CD8-positive, alpha-beta memory T cell (primary cell): ENCODE measurements at regions not wholly inside any gene's neighbourhood (a gene's known extent, or its start where the extent isn't known, plus 50 kb on each side); places are given as distances from the start of the nearest gene placed in this dataset.

Experiments
- CTCF ChIA-PET: fragments of 350-600 bp; sonication (Branson Sonifier 250); formaldehyde crosslinking; loops from one replicate; lab custom pipeline; 2021; ENCODE audit warnings: antibody characterized with exemption; lab: Charles Lee
- POLR2A ChIA-PET: fragments of 350-600 bp; sonication (Branson Sonifier 250); formaldehyde crosslinking; loops from one replicate; lab custom pipeline; 2021; ENCODE audit warnings: antibody characterized with exemption; lab: Charles Lee
- DNase-seq, 5 donors: peaks; one replicate each; pipeline versions ENCODE4 v3.0.0 to v3.0.0-alpha.2; 2020 to 2022; ENCODE audit warnings: mixed read lengths in 1 of 5
- H3K27ac ChIP-seq: one replicate; pipeline ENCODE4 v1.7.0; 2013; ENCODE audit warnings: low read depth, mild to moderate bottlenecking, low read length, moderate library complexity
- H3K27me3 ChIP-seq: 2 replicates; pipeline ENCODE4 v1.7.0; 2013; ENCODE audit warnings: low read length, mild to moderate bottlenecking; ENCODE audit not compliant: insufficient read depth, poor library complexity, severe bottlenecking
- H3K36me3 ChIP-seq: 2 replicates; pipeline ENCODE4 v1.7.0; 2013; ENCODE audit warnings: mild to moderate bottlenecking, low read length, moderate library complexity; ENCODE audit not compliant: insufficient read depth
- H3K4me1 ChIP-seq: 2 replicates; pipeline ENCODE4 v1.7.0; 2013; ENCODE audit warnings: mild to moderate bottlenecking, low read length, moderate library complexity; ENCODE audit not compliant: insufficient read depth
- H3K4me3 ChIP-seq: 2 replicates; pipeline ENCODE4 v1.7.0; 2013; ENCODE audit warnings: mild to moderate bottlenecking, low read length
- H3K9me3 ChIP-seq: 2 replicates; pipeline ENCODE4 v1.7.0; 2013; ENCODE audit warnings: mild to moderate bottlenecking, low read length
- H3K27ac Mint-ChIP-seq, 8 donors: one replicate each; pipeline ENCODE4 v1.8.0; 2020 to 2021; ENCODE audit warnings: mixed read lengths in 8 of 8, mild to moderate bottlenecking in 6 of 8, inconsistent platforms in 3 of 8, moderate library complexity in 3 of 8
- H3K27me3 Mint-ChIP-seq, 2 donors: one replicate each; pipeline ENCODE4 v1.8.0; 2020 to 2021; ENCODE audit warnings: mixed read lengths in 2 of 2, mild to moderate bottlenecking in 1 of 2, moderate library complexity in 1 of 2
- H3K36me3 Mint-ChIP-seq, 3 donors: one replicate each; pipeline ENCODE4 v1.8.0; 2020 to 2021; ENCODE audit warnings: mixed read lengths in 3 of 3, inconsistent platforms in 1 of 3, mild to moderate bottlenecking in 1 of 3
- H3K4me1 Mint-ChIP-seq, 3 donors: one replicate each; pipeline ENCODE4 v1.8.0; 2020 to 2021; ENCODE audit warnings: mixed read lengths in 3 of 3, inconsistent platforms in 1 of 3, mild to moderate bottlenecking in 1 of 3
- H3K4me3 Mint-ChIP-seq, 7 donors: one replicate each; pipeline ENCODE4 v1.8.0; 2020 to 2021; ENCODE audit warnings: mixed read lengths in 7 of 7, mild to moderate bottlenecking in 6 of 7, moderate library complexity in 4 of 7, inconsistent platforms in 2 of 7
- H3K9me3 Mint-ChIP-seq, 5 donors: one replicate each; pipeline ENCODE4 v1.8.0; 2020 to 2022; ENCODE audit warnings: mixed read lengths in 5 of 5, mild to moderate bottlenecking in 3 of 5, moderate library complexity in 2 of 5, inconsistent platforms in 1 of 5

- ChIA-PET CTCF (no interaction called here), POLR2A (no interaction called here)
- Histone ChIP-seq H3K4me3 (no peak overlapping the region), H3K4me1 (no peaks in the 10 kb centered on the region), H3K27ac (no peak overlapping the region), H3K9me3 (no peaks in the 10 kb centered on the region), H3K36me3 (no peaks in the 10 kb centered on the region), H3K27me3 (no peaks in the 10 kb centered on the region)
- Mint-ChIP-seq H3K36me3 (no peaks in the 10 kb centered on the region), H3K4me3 (no peak overlapping the region), H3K27ac (no peak overlapping the region), H3K27me3 (peaks cover 0 to 3% of the 10 kb centered on the region in 2 donors), H3K9me3 (no peaks in the 10 kb centered on the region), H3K4me1 (peaks cover 6 to 12% (median 8%) of the 10 kb centered on the region in 3 donors)
- no peak for DNase-seq
Observed at GRCh38 chr1:182291584-182292192, 99.9 kb downstream of the GLUL start.

GRCh38 chr1:182288749-182289604, 102.6 kb downstream of the GLUL start:
- H3K9me3 Mint-ChIP-seq, result no peaks in the 10 kb centered on the region
- no peak overlapping the region for H3K4me3 ChIP-seq
- H3K4me3 Mint-ChIP-seq, result no peak overlapping the region
- no peak for DNase-seq
- H3K27me3 ChIP-seq, result no peaks in the 10 kb centered on the region
- H3K4me1 Mint-ChIP-seq, result peaks cover 9 to 21% (median 10%) of the 10 kb centered on the region in 3 donors
- H3K27ac ChIP-seq, result no peak overlapping the region
- POLR2A ChIA-PET, result no interaction called here
- H3K27me3 Mint-ChIP-seq, result peaks cover 0 to 3% of the 10 kb centered on the region in 2 donors
- H3K27ac Mint-ChIP-seq, result no peak overlapping the region
- no peaks in the 10 kb centered on the region for H3K4me1 ChIP-seq
- no peaks in the 10 kb centered on the region for H3K36me3 ChIP-seq
- no peaks in the 10 kb centered on the region for H3K36me3 Mint-ChIP-seq
- CTCF ChIA-PET, result interaction anchor here (0.6 to 0.7 kb wide), 2 partner anchors 16 to 115 kb away, joined by 3 read pairs; no protein-coding TSS in a partner anchor
- no peaks in the 10 kb centered on the region for H3K9me3 ChIP-seq

- H3K27me3 ChIP-seq, result no peaks in the 10 kb centered on the region
- Mint-ChIP-seq H3K4me1 (peaks cover 9 to 22% (median 13%) of the 10 kb centered on the region in 3 donors), H3K9me3 (no peaks in the 10 kb centered on the region), H3K36me3 (peaks cover 0 to under 1% (median 0%) of the 10 kb centered on the region in 3 donors), H3K27me3 (peaks cover 4 to 5% of the 10 kb centered on the region in 2 donors), H3K4me3 (no peak overlapping the region), H3K27ac (no peak overlapping the region)
- H3K9me3 ChIP-seq, result no peaks in the 10 kb centered on the region
- no peaks in the 10 kb centered on the region for H3K4me1 ChIP-seq
- ChIA-PET POLR2A (no interaction called here), CTCF (no interaction called here)
- H3K36me3 ChIP-seq, result no peaks in the 10 kb centered on the region
- no peak overlapping the region for H3K4me3 ChIP-seq
- no peak for DNase-seq
- H3K27ac ChIP-seq, result no peak overlapping the region
Observed at GRCh38 chr1:182286761-182287160, 104.8 kb downstream of the GLUL start.

- H3K4me1 ChIP-seq, result no peaks in the 10 kb centered on the region
- no peak overlapping the region for H3K4me3 ChIP-seq
- Mint-ChIP-seq H3K4me1 (peaks cover 2 to 11% (median 7%) of the 10 kb centered on the region in 3 donors), H3K27ac (no peak overlapping the region), H3K36me3 (peaks cover 0 to 5% (median 0%) of the 10 kb centered on the region in 3 donors), H3K27me3 (peaks cover 4 to 8% of the 10 kb centered on the region in 2 donors), H3K4me3 (no peak overlapping the region), H3K9me3 (no peaks in the 10 kb centered on the region)
- no peaks in the 10 kb centered on the region for H3K36me3 ChIP-seq
- ChIA-PET CTCF (interaction anchor here (1.1 kb wide), 1 partner anchor 113 kb away, joined by 3 read pairs; no protein-coding TSS in a partner anchor), POLR2A (no interaction called here)
- H3K27me3 ChIP-seq, result no peaks in the 10 kb centered on the region
- no peak overlapping the region for H3K27ac ChIP-seq
- H3K9me3 ChIP-seq, result no peaks in the 10 kb centered on the region
- no peak for DNase-seq
Observed at GRCh38 chr1:182283746-182284544, 107.6 kb downstream of the GLUL start.

- ChIA-PET CTCF (no interaction called here), POLR2A (no interaction called here)
- Histone ChIP-seq H3K36me3 (no peaks in the 10 kb centered on the region), H3K4me1 (no peaks in the 10 kb centered on the region), H3K27ac (no peak overlapping the region), H3K27me3 (no peaks in the 10 kb centered on the region), H3K4me3 (no peak overlapping the region), H3K9me3 (no peaks in the 10 kb centered on the region)
- no peaks in the 10 kb centered on the region for H3K9me3 Mint-ChIP-seq
- peaks cover 2 to 11% (median 7%) of the 10 kb centered on the region in 3 donors for H3K4me1 Mint-ChIP-seq
- H3K4me3 Mint-ChIP-seq, result no peak overlapping the region
- H3K27ac Mint-ChIP-seq, result no peak overlapping the region
- peaks cover 0 to 5% (median 0%) of the 10 kb centered on the region in 3 donors for H3K36me3 Mint-ChIP-seq
- no peak for DNase-seq
- peaks cover 3 to 8% of the 10 kb centered on the region in 2 donors for H3K27me3 Mint-ChIP-seq
Observed at GRCh38 chr1:182281541-182281940, 110.0 kb downstream of the GLUL start.

- H3K36me3 ChIP-seq, result no peaks in the 10 kb centered on the region
- Mint-ChIP-seq H3K4me1 (peaks cover 2 to 11% (median 7%) of the 10 kb centered on the region in 3 donors), H3K27me3 (peaks cover 3 to 8% of the 10 kb centered on the region in 2 donors), H3K27ac (peak overlapping the region in 1 of 8 donors; percentile 43), H3K4me3 (no peak overlapping the region), H3K36me3 (peaks cover 0 to 5% (median 0%) of the 10 kb centered on the region in 3 donors), H3K9me3 (no peaks in the 10 kb centered on the region)
- H3K27ac ChIP-seq, result no peak overlapping the region
- H3K9me3 ChIP-seq, result no peaks in the 10 kb centered on the region
- H3K27me3 ChIP-seq, result no peaks in the 10 kb centered on the region
- DNase-seq, result no peak
- POLR2A ChIA-PET, result no interaction called here
- no peaks in the 10 kb centered on the region for H3K4me1 ChIP-seq
- CTCF ChIA-PET, result no interaction called here
- no peak overlapping the region for H3K4me3 ChIP-seq
Observed at GRCh38 chr1:182280504-182280900, 111.1 kb downstream of the GLUL start.

- Mint-ChIP-seq H3K4me1 (peaks cover 2 to 10% (median 7%) of the 10 kb centered on the region in 3 donors), H3K4me3 (no peak overlapping the region), H3K36me3 (peaks cover 0 to 5% (median 0%) of the 10 kb centered on the region in 3 donors), H3K27me3 (peaks cover 3 to 8% of the 10 kb centered on the region in 2 donors), H3K9me3 (no peaks in the 10 kb centered on the region), H3K27ac (no peak overlapping the region)
- POLR2A ChIA-PET, result no interaction called here
- Histone ChIP-seq H3K4me3 (no peak overlapping the region), H3K27me3 (no peaks in the 10 kb centered on the region), H3K9me3 (no peaks in the 10 kb centered on the region), H3K36me3 (no peaks in the 10 kb centered on the region), H3K27ac (no peak overlapping the region), H3K4me1 (no peaks in the 10 kb centered on the region)
- CTCF ChIA-PET, result no interaction called here
- DNase-seq, result no peak
Observed at GRCh38 chr1:182279724-182280503, 111.7 kb downstream of the GLUL start.
